Inferior parietal cortex (tissue), 1 donor: ENCODE measurements at regions not wholly inside any gene's neighbourhood (a gene's known extent, or its start where the extent isn't known, plus 50 kb on each side); places are given as distances from the start of the nearest gene placed in this dataset.

Experiments
- DNase-seq: peaks from one replicate; pipeline ENCODE4 v3.0.0-alpha.2; 2016; ENCODE audit errors: extremely low spot score

GRCh38 chr1:81618376-81618775 is 182.4 kb upstream of the ADGRL2 start:
- no peak for DNase-seq

GRCh38 chr1:81617308-81617967 is 183.3 kb upstream of the ADGRL2 start:
- no peak for DNase-seq

- no peak for DNase-seq
Measured at GRCh38 chr1:81613803-81614202, 186.9 kb upstream of the ADGRL2 start.

GRCh38 chr1:81607924-81608323 is 192.8 kb upstream of the ADGRL2 start:
- no peak for DNase-seq

- DNase-seq: no peak
Measured at GRCh38 chr1:81607086-81607485, 193.6 kb upstream of the ADGRL2 start.

GRCh38 chr1:81606656-81607055 is 194.1 kb upstream of the ADGRL2 start:
- no peak for DNase-seq

GRCh38 chr1:81605023-81605422 is 195.7 kb upstream of the ADGRL2 start:
- DNase-seq: no peak

- DNase-seq: no peak
Measured at GRCh38 chr1:81600878-81601622, 199.7 kb upstream of the ADGRL2 start.

GRCh38 chr1:81600363-81600762 is 200.4 kb upstream of the ADGRL2 start:
- DNase-seq: no peak

- DNase-seq: no peak
Measured at GRCh38 chr1:81598623-81599022, 202.1 kb upstream of the ADGRL2 start.

- DNase-seq: no peak
Measured at GRCh38 chr1:81597720-81598426, 202.9 kb upstream of the ADGRL2 start.

- DNase-seq: peak; percentile 48
Measured at GRCh38 chr1:81596341-81596740, 204.4 kb upstream of the ADGRL2 start.

GRCh38 chr1:81594206-81594605 is 206.5 kb upstream of the ADGRL2 start:
- no peak for DNase-seq

- no peak for DNase-seq
Measured at GRCh38 chr1:81592233-81592632, 208.5 kb upstream of the ADGRL2 start.

GRCh38 chr1:81590171-81590570 is 210.6 kb upstream of the ADGRL2 start:
- no peak for DNase-seq

- DNase-seq: no peak
Measured at GRCh38 chr1:81588149-81588548, 212.6 kb upstream of the ADGRL2 start.

GRCh38 chr1:81587426-81587825 is 213.3 kb upstream of the ADGRL2 start:
- peak; percentile 47 for DNase-seq

- DNase-seq: no peak
Measured at GRCh38 chr1:81585371-81585770, 215.4 kb upstream of the ADGRL2 start.

GRCh38 chr1:81584398-81584797 is 216.3 kb upstream of the ADGRL2 start:
- DNase-seq: no peak

- DNase-seq: no peak
Measured at GRCh38 chr1:81583878-81584277, 216.9 kb upstream of the ADGRL2 start.

- no peak for DNase-seq
Measured at GRCh38 chr1:81582467-81582986, 218.2 kb upstream of the ADGRL2 start.

GRCh38 chr1:81578867-81579266 is 221.9 kb upstream of the ADGRL2 start:
- no peak for DNase-seq
